Fibroblast of peridontal ligament (primary cell): ENCODE measurements at regions not wholly inside any gene's neighbourhood (a gene's known extent, or its start where the extent isn't known, plus 50 kb on each side); places are given as distances from the start of the nearest gene placed in this dataset.
"Not testable (repeated sequence)": the region's sequence is repeated elsewhere in the genome, so short reads cannot be mapped to it uniquely, and the experiment has no call there.

ENCODE experiments used
- DNase-seq: peaks from one replicate; pipeline ENCODE4 v3.0.0-alpha.2; 2010; ENCODE audit errors: extremely low read depth

DNA sequence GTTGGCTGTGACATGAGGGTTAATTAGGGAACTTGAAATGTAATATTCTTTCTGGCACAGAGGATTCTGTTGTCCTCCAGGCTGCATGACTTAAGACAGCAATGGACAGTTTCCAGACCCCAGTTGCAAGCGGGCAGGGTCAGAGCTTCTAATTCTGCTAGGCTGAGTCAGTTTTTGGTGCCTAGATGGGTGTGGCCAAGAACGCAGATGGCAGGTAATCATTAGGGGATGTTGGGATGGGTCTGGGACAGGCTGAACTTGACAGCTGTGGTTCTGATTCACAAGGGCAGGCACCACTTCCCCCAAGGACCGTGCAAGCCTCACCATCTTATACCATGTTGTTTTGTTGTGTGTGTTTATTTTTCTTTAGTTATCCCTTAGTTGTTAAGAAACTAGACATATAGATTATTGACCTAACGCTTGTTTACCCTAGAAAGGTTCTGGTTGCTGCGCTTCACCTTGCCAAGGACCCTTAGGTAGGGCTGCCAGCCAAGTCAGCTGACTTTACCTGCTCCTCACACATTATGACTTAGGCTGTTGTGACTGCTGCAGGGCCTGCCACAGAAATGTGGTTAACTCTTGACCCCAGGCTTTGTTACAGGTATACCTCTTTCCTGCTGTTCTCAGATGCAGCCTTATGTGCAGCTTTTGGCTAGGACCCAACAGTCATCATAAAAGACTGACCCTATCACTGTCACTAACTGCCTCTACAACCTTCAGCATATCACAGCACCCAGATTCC lies 117.7 kb upstream of the KLF12 start:
- no peak for DNase-seq

DNA sequence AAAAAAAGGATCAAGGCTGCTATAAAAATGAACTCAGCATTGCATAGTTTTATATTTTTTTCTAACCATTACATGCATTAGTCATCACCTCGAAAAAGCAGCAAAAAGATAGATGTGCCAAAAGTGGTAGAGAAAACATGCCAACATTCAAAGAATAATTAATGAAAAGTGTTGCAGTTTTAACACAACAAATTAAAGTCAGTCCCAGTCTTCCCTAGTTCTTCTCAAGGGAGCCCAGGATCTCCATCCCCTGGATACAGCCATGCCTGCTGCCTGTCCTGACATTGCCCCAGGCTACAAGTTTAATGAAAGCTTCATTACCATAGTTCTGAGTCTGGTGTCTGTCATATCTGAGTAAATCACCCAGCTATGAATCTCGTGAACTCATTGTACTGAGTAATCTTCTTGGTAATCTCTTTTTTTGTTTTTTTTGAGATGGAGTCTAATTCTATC lies 116.6 kb upstream of the KLF12 start:
- peak; percentile 69 for DNase-seq

DNA sequence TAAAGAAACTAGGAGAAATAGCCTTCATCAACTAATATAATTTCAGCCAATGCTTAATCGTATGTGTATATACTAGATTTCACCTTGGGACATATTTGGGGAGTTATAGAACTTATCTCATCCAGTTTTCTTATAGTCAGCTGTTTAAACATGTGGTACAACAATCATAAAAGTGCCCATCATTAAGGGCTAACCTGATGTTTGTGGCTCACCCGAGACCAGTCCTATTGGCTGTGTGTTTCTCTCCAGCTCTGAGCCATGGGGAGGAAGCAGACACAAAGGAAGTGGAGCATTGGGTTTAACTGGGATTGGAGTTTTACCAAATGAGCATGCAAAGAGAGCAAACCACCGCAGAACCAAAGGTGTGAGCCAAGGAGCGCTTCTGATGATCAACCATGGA lies 114.3 kb upstream of the KLF12 start:
- no peak for DNase-seq

DNA sequence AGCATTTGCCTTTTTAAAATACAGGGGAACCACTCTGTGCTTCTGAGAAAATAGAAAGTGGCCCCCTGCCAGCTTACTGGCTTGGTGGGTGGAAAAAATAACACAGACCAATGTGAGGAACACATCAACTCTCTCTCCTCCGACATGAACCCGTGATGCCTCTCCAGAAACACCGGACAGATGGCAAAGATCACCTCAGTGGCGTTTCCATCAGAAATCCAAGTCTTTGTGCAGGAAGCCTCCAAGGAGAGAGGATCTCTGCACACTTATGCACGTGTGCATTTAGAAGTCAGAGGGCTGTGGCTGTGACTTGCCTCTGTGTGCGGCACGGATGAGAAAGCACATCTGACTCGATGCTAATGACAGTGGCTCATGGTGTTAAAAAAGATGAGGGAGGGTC lies 112.3 kb upstream of the KLF12 start:
- peak; percentile 47 for DNase-seq

DNA sequence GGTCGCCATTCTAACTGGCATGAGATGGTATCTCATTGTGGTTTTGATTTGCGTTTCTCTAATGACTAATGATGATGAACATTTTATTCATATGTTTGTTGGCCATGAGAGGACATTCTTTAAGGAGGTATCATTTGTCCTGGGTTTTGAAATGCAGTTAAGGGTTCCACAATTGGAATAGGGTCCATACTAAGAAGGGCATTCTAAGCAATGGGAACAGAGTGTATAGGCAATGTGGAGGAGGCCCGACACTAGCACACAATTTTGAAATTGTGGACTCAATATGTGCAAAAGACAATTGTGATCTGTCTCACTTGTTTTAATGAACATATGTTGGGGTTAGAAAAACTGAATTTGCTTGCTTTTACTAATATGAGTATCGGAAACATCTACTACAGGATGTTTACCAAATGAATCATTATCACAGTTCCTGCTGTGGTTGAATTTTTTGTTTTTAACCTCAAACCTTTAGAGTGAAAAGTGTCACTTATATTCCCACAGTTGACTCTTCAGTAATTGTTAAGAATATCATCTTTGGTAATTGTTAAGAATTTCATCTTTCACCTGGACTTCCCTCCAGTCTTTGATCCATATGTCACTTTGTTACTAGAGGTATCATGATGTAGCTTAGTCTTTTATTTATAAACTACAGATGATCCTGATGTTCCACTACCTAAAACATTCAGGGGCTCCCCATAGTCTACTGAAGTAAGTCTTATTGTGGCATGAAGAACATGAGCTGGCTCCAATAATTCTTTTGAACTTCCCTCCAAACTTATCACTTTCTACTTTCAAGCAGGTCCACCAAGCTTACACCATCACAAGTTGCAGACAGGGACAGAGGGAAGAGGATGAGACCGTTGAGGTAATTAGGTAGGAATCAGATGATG lies 109.7 kb upstream of the KLF12 start:
- peak; percentile 59 for DNase-seq

DNA sequence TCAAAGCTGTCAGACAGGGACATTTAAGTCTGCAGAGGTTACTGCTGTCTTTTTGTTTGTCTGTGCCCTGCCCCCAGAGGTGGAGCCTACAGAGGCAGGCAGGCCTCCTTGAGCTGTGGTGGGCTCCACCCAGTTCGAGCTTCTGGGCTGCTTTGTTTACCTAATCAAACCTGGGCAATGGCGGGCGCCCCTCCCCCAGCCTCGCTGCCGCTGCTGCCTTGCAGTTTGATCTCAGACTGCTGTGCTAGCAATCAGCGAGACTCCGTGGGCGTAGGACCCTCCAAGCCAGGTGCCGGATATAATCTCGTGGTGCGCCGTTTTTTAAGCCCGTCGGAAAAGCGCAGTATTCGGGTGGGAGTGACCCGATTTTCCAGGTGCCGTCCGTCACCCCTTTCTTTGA lies 107.1 kb upstream of the KLF12 start:
- not testable (repeated sequence) for DNase-seq

DNA sequence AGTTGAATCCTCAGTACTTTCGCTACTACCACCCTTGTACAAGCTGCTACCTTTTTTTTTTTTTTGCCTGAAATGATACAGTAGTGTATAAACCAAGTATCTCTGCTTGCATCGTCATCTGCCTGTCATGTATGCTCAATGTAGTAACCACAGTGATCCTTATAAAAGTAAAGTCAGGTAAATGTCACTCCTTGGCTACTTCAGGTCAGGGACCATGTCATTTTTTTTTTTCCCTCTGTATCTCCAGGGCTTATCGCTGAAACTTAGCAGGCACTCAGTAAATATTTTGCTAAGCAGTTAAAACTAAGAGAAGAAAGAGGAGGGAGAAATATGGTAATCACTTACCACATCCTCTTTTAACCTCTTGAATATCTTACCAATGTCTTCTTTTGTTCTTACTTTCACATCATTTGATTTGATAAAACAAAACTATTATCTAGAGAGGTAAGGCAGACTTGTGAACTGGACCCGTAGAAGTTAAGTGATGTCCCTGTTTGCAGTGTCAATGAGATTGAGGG lies 96.8 kb upstream of the KLF12 start:
- no peak for DNase-seq

DNA sequence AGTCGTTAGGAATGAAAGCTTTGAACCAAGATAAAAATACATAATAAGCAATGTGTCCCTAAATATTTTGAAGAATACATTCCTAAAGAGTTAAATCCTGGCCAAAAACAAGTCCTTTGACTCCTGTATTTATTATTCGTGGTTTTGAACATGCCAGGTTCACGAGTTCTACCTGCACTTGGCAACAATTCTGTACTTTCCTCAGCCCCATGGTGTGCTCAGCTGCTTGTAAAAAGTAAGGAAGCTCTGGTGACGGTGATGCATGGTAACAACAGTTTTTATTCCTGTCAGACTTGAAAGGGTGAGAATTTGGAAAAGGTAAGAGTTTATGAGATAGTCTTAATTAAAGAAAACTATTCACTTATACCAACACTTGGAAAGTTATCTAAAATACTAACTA lies 95.0 kb upstream of the KLF12 start:
- DNase-seq: no peak

DNA sequence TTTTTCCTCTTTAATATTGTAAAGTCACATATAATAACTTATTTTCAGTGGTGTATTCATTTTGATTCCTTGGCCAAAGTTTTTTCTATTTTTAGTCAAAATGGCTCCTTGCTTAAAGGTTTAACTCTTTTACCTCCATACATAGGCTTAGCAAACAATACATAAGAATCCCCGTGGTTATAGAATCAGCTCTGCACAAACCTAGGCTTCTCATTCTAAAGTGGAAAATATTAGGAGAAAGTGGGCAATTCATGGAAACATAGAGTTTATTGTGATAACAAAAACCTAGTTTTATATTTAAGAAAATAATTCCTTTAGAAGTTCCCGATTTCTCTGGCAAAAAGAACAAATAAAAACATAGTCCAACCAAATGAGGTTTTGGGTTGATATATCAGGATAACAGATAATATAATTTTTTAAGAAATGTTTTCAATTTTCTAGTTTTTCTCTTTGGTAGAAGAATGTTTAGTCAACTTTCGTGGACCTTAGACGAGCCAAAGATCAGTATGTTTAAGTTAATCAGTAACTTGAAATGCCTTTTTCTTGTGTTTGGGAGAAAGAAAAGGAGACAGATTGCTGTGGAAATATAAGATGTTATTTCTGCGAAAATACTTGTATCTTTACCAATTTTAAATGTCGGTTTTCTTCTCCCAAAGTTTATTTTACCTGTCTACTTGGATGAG lies 93.4 kb upstream of the KLF12 start:
- DNase-seq: no peak

DNA sequence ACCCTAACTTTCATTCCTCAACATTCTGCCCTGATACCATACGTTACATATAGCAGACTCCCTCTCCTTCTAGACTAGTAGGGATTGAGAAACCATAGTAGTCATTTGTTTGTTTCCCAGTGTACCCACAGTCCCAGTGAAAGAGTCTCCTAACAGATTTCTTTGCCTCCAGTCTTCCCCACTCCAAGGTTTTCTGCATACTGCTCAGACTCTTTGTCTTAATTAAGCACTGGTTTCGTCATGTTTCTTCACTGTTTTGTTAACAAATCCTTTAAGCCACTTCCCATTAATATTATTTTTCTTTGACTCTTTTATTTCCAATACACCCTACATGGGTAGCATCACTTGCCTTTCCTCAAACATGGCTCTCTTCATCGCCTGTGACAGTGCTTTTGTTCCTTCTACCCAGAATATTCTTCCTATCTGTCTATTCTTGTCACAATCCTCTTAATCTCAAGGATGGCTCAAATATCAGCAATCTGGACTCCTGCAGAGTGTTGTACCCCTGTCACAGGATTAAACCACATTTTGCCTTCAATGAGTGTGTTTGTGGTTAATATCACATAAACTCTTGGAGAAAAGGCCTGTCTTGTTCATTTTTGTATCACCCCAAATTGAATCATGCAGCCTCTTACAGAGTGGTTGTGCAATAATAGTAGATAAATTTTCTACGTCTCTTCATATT lies 92.7 kb upstream of the KLF12 start:
- peak; percentile 58 for DNase-seq

DNA sequence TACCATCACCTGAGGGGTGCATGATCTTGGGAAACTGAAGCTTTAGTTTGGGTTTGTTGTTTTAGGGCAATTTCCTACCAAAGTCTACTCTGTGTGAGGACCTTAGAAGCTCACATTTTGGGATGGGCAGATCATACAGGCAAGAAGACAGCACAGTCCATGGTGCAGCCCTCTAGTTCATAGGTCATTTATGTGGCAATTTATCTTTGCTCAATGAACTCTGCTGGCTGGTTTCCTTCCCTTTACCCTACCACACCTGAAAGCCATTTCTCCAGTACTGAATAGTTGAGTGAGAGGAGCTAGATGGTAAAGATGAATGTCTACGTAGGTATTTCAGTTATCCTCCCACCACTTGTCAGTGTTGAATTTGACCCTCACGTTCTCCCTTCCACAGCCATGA lies 87.5 kb upstream of the KLF12 start:
- no peak for DNase-seq

DNA sequence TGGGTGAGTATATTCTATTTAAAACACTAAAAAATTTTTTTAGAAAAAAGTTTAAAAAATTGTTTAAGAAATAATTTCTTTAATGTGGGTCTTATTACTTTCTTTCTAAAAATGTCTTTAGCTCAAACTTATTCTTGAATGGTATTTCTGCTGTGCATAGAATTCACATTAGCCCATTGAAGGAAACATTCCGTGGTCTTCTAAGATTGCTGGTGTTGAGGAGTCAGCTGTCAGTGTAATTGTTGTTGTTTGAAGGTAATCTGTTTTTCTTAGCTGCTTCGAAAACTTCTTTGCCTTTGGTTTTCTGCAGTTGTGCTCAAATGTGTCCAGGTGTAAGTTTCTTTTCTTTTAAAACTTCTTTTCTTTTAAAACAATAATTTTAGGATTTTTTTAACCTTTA lies 85.4 kb upstream of the KLF12 start:
- no peak for DNase-seq

DNA sequence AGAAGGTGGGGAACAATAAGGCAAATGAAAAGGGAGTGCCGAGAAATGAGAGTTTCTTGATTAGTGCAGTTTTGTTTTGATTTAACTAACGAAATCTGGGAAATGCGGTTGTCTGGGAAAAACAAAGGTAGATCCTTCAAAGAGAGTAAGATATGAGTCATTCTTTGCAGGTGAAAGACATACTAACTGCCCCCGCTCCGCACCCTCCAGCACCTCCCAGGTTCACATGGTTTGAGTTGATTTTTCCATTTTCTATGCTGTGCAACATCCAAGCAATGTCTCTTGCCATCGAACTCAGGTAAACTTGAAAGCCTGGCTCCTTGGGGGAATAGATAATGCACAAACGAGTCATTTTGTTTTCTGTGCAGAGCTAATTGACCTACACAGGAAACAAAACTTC lies 84.1 kb upstream of the KLF12 start:
- no peak for DNase-seq

DNA sequence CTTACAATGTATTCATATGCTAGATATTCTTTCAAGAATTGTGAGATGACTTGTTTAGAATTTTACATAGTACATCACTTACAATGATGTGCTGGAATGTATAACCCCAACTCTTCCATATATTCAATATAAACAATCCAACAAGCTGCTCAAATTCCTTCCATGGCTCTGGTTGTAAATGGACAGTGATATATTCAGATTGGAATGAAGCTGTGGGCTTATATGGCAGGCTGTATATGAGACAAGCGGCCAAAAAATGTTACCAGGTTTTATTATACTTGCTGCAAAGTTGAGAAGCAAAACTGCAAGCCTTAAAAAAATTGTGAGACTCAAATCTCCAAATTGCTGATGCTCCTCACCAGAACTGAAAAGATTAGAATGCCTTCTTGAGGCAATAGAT lies 83.6 kb upstream of the KLF12 start:
- DNase-seq: peak; percentile 95

DNA sequence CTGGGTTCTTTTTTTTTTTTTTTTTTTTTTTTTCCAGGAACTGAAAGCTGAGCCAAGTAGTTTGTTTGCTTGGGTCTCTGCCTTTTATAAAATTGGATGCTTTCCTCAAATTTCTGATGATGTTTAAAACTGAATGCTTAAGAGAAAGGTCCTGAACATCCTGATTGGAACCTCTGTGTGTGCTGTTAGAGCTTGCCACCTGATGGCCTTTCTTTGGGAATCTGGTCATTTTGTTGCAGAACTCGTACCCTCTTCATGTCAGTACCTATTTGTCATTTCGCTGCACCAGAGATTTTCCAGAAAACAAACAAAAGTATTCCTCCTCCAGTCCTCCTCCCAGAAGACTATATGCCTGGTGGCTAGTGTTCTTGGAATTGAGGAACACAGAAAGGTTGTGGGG lies 81.2 kb upstream of the KLF12 start:
- DNase-seq: no peak

DNA sequence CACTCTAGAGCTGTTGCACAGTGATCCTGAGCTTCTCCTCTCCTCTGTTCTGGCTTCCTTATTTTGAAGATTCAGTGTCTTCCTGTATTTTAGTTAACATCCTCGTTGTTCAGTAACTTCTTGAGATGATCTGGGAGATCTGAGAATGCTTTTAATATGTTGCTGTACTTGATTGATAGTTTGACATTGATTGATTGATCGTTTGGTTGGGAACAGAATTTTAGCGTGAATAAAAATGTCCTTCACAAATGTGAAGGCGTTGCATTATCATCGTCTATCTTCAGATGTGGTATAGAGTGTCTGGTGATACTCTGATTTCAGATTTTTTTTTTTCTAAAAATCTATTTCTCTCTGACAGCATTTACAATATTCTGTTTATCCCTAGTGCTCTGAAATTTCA lies 80.1 kb upstream of the KLF12 start:
- DNase-seq: no peak

DNA sequence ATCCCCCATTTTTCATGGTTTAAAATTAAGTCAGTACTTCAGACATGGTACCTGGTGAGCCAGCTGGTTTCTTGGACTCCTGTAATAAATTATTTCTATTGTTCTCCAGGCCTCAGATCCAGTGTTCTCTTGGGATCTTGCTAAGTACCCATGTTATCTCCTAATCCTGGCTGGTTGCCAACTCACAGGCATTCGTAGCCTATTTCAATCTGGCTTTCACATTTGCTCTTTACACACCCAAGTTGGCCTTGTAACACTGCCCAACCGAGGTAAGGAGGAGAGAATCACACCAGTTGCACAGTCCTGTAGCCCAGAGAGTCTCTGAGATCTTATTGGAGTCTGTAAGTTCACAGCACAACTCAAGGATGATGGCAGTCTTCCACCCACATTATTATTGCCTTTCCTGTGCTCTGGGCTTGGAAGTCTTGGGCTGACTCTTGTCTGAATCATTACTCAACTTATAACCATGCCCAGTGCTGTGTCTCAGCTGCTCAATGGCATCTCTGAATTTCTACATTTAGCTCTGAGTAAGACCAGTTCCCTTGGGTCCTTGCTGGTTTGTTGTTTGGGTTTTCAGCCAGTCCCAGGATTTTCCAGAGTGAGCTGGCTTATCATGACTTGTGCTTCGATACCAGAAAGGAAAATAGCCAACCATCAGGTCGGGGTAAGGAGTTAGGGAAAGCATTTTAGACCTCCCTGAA lies 76.6 kb upstream of the KLF12 start:
- peak; percentile 100 for DNase-seq

DNA sequence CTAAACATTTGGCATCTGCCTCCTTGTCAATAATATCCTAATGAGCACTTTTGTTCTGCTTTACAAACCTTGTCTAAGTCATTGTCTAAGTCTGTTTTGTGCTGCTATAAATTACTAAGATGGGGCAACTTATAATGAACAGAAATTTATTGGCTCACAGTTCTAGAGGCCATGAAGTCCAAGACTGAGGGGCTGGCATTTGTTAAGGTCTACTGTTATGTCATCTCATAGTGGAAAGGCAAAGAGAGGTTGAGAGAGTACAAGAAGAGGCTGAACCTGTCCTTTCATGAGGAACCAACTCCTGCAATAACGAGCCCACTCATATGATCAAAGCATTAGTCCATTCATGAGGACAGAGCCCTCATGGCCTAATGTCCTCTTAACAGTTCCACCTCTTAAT lies 72.7 kb upstream of the KLF12 start:
- DNase-seq: no peak

DNA sequence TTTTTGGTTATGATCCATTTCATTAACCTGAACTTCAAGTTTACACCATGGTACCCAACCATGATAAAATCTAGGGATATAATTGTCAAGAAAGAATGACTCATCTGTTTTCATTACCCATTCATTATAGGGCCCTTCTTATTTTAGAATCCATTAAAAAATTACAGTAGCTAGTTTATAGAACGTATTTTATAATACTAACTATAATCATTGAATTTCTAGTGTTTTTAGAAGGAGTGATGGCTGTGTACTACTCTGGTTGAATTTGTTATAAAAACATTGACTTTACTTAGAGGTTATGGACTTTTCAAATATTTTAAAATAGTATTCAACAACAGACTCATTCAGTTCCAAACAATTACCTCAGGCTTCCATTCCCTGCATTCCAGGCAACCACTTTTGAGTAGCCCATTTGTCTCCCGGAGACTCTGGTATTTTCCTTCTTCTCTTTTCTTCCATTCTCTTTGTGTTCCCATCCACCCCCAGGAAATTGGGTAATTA lies 71.9 kb upstream of the KLF12 start:
- DNase-seq: peak; percentile 94

DNA sequence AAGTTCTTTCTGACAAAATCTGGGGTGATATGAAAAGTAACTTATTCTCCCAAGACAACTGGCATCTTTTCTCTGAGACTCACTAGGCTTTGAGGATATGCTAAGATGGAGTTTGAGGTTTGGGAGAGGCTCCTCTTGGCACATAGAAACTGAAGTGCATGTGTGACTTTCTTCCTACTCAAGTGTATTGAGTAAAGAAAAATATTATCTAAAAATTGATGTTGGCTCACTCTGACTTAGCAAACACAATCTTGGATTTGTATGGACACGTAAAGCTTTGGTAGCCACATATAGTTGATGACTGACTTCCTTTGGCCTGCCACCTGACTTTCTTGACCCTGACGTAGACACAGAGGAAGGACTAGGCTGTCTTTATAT lies 71.1 kb upstream of the KLF12 start:
- no peak for DNase-seq
